GM19438 (cell line): ENCODE measurements at regions not wholly inside any gene's neighbourhood (a gene's known extent, or its start where the extent isn't known, plus 50 kb on each side); places are given as distances from the start of the nearest gene placed in this dataset.
"Not testable (repeated sequence)": the region's sequence is repeated elsewhere in the genome, so short reads cannot be mapped to it uniquely, and the experiment has no call there.

ENCODE experiments used
- ATAC-seq: cut with Tn5 transposase; IDR thresholded peaks from one replicate; pipeline ENCODE4 v1.9.1; 2021; ENCODE audit warnings: low read depth; ENCODE audit not compliant: unreplicated experiment

GRCh38 chr2:88857274-88857741, 165.8 kb downstream of the RPIA start:
- ATAC-seq = no peak

DNA sequence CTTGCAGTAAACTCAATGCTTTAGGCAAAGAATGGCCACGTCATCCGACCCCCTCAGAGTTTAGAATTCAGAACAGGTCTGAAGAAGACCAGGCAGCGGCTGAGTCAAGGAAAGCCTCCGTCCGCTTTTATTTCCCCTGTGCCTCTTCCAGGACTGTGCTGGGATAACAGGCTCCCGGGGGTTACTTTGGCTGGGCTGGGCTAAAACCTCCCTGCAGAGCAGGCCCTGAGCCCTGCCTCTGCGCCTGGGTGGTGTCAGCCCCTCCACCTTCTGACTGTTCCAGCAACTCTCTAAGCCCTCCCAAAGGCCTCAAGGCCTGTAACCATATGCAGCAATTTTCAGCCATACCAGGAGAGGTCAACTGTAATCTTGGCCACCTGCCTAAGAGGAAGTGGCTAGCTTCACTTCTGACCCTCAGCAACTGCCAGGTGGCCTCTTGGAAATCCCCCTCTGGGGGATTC, 166.5 kb downstream of the RPIA start:
- peak; percentile 23 for ATAC-seq

- ATAC-seq = no peak
Observed at GRCh38 chr2:88859461-88859860, 168.0 kb downstream of the RPIA start.

DNA sequence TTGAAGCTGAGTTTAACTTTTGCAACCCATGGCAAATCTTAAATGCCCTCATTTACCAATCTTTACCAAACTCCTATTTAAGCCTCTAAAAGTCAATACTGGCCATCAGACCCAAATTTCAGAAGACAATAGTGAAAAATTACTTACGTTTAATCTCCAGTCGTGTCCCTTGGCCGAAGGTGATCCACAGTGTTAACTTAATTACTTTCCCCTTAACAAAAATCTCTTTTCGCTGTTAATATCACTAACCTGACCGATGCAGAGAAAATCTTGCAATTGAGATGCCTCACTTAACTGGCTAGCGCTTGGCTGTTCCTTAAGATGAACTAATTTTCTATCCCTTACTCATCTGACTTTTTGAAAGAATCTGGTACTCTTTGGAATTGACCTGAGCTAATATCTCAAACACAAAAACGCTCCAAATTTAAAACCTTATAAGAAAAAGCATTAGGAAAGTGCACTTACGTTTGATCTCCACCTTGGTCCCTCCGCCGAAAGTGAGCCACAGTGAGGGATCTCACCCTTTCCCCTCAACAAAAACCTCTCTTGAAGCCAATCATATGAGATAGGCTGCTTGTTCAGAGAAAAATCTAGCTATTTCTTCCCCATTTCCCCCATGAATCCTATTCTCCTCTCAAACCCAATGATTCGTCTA, 169.1 kb downstream of the RPIA start:
- ATAC-seq = no peak

- peak; percentile 49 for ATAC-seq
Observed at GRCh38 chr2:88865801-88866371, 174.4 kb downstream of the RPIA start.

DNA sequence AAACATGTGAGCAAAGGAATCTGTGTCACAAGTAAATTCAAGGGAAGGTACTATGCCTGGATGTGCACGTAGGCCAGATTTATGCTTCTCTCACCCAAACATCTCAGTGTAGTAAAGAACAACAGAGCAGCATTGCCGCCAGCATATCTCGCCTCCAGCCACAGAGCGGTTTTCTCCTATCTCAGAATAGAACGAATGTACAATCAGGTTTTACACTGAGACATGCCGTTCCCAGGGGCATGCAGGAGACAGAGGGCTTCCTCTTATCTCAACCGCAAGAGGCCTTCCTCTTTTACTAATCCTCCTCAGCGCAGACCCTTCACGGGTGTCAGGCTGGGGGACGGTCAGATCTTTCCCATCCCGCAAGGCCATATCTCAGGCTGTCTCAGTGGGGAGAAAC, 175.3 kb downstream of the RPIA start:
- no peak for ATAC-seq

DNA sequence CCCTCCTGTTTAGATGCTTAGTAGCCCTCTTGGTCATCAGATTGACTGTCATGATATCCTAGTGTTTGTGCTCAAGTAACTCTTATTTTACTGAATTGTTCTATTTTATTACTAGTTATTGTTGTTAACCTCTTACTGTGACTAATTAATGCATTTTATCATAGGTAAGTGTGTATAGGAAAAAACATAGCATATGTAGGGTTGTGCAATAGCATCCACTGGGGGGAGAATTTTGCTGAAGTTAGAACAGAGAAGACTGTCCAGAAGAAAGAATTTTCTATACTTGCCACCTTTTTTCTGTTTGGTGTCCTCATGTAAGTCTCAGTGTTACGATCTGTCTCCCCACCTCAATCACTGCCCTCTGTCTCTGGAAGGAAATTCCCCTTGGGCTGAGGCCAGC, 177.4 kb downstream of the RPIA start:
- no peak for ATAC-seq

DNA sequence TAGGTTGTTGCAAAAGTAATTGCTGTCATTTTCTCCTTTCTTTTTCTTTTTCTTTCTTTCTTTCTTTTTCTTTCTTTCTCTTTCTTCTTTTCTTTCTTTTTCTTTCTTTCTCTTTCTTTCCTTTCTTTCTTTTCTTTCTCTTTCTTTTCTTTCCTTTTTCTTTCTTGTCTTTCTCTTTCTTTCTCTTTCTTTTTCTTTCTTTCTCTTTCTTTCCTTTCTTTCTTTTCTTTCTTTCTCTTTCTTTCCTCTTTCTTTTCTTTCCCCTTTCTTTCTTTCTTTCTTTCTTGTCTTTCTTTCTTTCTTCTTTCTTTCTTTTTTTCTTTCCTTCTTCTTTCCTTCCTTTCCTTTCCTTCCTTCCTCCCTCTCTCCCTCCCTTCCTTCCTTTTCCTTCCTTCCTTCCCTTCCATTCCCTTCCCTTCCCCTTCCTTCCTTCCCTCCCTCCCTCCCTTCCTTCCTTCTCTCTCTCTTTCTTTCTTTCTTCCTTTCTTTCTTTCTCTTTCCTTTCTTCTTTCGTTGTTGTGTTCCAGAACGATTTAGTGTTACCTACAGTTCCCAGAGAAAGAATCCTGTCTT, 178.9 kb downstream of the RPIA start:
- no peak for ATAC-seq

GRCh38 chr2:88871336-88871735, 179.9 kb downstream of the RPIA start:
- no peak for ATAC-seq

DNA sequence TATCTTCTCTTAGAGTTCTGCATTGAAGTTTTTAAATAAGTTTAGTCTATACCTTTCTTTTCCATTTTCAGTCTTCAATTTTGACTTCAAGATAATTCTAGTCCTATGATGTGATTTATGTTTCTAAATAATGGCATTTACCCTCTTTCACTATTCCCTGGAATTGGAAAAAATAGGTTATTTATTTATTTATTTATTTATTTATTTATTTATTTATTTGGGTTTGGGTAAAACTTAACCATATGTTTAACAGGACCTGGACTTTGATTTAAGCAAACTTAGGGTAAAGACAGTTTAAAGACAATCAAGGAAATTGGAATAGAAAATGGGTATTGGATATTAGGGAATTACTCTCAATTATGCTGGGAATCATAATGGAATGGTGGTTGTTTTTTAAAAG, 182.1 kb downstream of the RPIA start:
- no peak for ATAC-seq

GRCh38 chr2:88874063-88874657, 182.7 kb downstream of the RPIA start:
- ATAC-seq = no peak

GRCh38 chr2:88875736-88876135, 184.3 kb downstream of the RPIA start:
- ATAC-seq = no peak

- no peak for ATAC-seq
Observed at GRCh38 chr2:88880441-88880953, 189.0 kb downstream of the RPIA start.

GRCh38 chr2:88885275-88885674, 193.8 kb downstream of the RPIA start:
- ATAC-seq = peak; percentile 62

GRCh38 chr2:88885679-88886416, 194.4 kb downstream of the RPIA start:
- peak; percentile 50 for ATAC-seq

GRCh38 chr2:88887466-88887865, 196.0 kb downstream of the RPIA start:
- not testable (repeated sequence) for ATAC-seq

GRCh38 chr2:88892207-88892606, 200.7 kb downstream of the RPIA start:
- no peak for ATAC-seq

- ATAC-seq = no peak
Observed at GRCh38 chr2:88892788-88893187, 201.3 kb downstream of the RPIA start.

GRCh38 chr2:88896971-88897370, 205.5 kb downstream of the RPIA start:
- no peak for ATAC-seq

GRCh38 chr2:88897715-88898114, 206.2 kb downstream of the RPIA start:
- ATAC-seq = no peak
